ENCODE measurements at regions not wholly inside any gene's neighbourhood (a gene's known extent, or its start where the extent isn't known, plus 50 kb on each side); places are given as distances from the start of the nearest gene placed in this dataset.

- TF ChIP-seq CTCF (IDR thresholded peaks at IDR 0.05) (no peak), POLR2AphosphoS5 (IDR thresholded peaks at IDR 0.05) (no peak), EP300 (IDR thresholded peaks at IDR 0.05) (no peak)
Measured at GRCh38 chr6:19438566-19439353, 398.4 kb upstream of the ID4 start.

Data from esophagus muscularis mucosa (tissue), 4 donors.